HEK293 (cell line): ENCODE measurements at regions not wholly inside any gene's neighbourhood (a gene's known extent, or its start where the extent isn't known, plus 50 kb on each side); places are given as distances from the start of the nearest gene placed in this dataset.
"Not testable (repeated sequence)": the region's sequence is repeated elsewhere in the genome, so short reads cannot be mapped to it uniquely, and the experiment has no call there.

Experiments used
- CTCF ChIP-seq: fragments of 450-650 bp; formaldehyde crosslinking; IDR thresholded peaks from 2 replicates; pipeline ENCODE4 v1.5.1; 2016; ENCODE audit warnings: missing biosample characterization, missing genetic modification characterization
- EGR2 ChIP-seq: fragments of 450-650 bp; formaldehyde crosslinking; IDR thresholded peaks from 2 replicates; pipeline ENCODE4 v1.5.1; 2016; ENCODE audit warnings: low read depth, missing biosample characterization, missing genetic modification characterization
- KLF16 ChIP-seq: fragments of 450-650 bp; formaldehyde crosslinking; IDR thresholded peaks from 2 replicates; pipeline ENCODE4 v1.5.1; 2017; ENCODE audit warnings: missing biosample characterization, missing genetic modification characterization
- ZNF274 ChIP-seq, 2 experiments: fragments of 200-500 bp in 1 of 2; fragments of 450-650 bp in 1 of 2; sonication (Bioruptor generic) in 1 of 2; formaldehyde crosslinking in 1 of 2; IDR thresholded peaks; 2 replicates each; pipeline versions ENCODE4 v1.5.1 to v1.6.1; 2014 to 2016; ENCODE audit warnings: borderline replicate concordance in 1 of 2, inconsistent platforms in 1 of 2, low read length in 1 of 2, missing biosample characterization in 1 of 2, missing genetic modification characterization in 1 of 2
- ZNF558 ChIP-seq: fragments of 450-650 bp; formaldehyde crosslinking; IDR thresholded peaks from 2 replicates; pipeline ENCODE4 v1.5.1; 2016; ENCODE audit warnings: missing biosample characterization, missing genetic modification characterization
- ZNF707 ChIP-seq: fragments of 450-650 bp; formaldehyde crosslinking; IDR thresholded peaks from 2 replicates; pipeline ENCODE4 v1.5.1; 2016; ENCODE audit warnings: missing biosample characterization, missing genetic modification characterization
- ZNF777 ChIP-seq: fragments of 450-650 bp; formaldehyde crosslinking; IDR thresholded peaks from 2 replicates; pipeline ENCODE4 v1.5.1; 2017; ENCODE audit warnings: missing biosample characterization, missing genetic modification characterization, borderline replicate concordance
- TF ChIP-seq, protein P1 (sequence below): fragments of 450-650 bp; formaldehyde crosslinking; IDR thresholded peaks from 2 replicates; pipeline ENCODE4 v1.5.1; 2016; ENCODE audit warnings: missing biosample characterization, missing genetic modification characterization

DNA sequence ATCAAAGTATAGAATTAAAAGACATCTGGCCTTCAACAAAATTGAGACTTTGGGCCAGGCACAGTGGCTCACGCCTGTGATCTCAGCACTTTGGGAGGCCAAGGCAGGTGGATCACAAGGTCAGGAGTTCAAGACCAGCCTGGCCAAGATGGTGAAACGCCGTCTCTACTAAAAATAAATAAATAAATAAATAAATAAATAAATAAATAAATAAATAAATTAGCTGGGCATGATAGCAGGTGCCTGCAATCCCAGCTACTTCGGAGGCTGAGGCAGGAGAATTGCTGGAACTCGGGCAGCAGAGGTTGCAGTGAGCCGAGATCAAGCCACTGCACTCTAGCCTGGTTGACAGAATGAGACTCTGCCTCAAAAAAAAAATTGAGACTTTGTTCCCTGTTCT is 225.7 kb downstream of the CENPC start:
- TF ChIP-seq, protein P1, sequence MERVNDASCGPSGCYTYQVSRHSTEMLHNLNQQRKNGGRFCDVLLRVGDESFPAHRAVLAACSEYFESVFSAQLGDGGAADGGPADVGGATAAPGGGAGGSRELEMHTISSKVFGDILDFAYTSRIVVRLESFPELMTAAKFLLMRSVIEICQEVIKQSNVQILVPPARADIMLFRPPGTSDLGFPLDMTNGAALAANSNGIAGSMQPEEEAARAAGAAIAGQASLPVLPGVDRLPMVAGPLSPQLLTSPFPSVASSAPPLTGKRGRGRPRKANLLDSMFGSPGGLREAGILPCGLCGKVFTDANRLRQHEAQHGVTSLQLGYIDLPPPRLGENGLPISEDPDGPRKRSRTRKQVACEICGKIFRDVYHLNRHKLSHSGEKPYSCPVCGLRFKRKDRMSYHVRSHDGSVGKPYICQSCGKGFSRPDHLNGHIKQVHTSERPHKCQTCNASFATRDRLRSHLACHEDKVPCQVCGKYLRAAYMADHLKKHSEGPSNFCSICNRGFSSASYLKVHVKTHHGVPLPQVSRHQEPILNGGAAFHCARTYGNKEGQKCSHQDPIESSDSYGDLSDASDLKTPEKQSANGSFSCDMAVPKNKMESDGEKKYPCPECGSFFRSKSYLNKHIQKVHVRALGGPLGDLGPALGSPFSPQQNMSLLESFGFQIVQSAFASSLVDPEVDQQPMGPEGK (tag by site-specific recombination): not testable (repeated sequence)
- not testable (repeated sequence) for TF ChIP-seq KLF16 (tag by site-specific recombination); ZNF777 (tag by site-specific recombination); ZNF274 (IDR thresholded peaks at IDR 0.05; ENCODE audit: low read length); ZNF274 (tag by site-specific recombination; IDR thresholded peaks at IDR 0.05; ENCODE audit: borderline replicate concordance); ZNF558; CTCF (tag by site-specific recombination); EGR2; ZNF707
